B cell (primary cell): ENCODE measurements at regions not wholly inside any gene's neighbourhood (a gene's known extent, or its start where the extent isn't known, plus 50 kb on each side); places are given as distances from the start of the nearest gene placed in this dataset.

Source experiments
- ATAC-seq: fragments of 200-7000 bp; cut with Tn5 transposase; one replicate; pipeline ENCODE4 v1.10.0; 2021; ENCODE audit warnings: low read depth, mild to moderate bottlenecking, moderate number of reproducible peaks, moderate library complexity
- CTCF ChIA-PET: fragments of 350-600 bp; sonication (Branson Sonifier 250); formaldehyde crosslinking; loops from one replicate; lab custom pipeline; 2021; ENCODE audit warnings: antibody characterized with exemption, inconsistent platforms; lab: Charles Lee
- POLR2A ChIA-PET: fragments of 350-600 bp; sonication (Branson Sonifier 250); formaldehyde crosslinking; loops from one replicate; lab custom pipeline; 2021; ENCODE audit warnings: antibody characterized with exemption; lab: Charles Lee
- DNase-seq: peaks from one replicate; pipeline ENCODE4 v3.0.0; 2013
- H2AFZ ChIP-seq: 2 replicates; pipeline ENCODE4 v1.6.1; 2012; ENCODE audit warnings: mild to moderate bottlenecking, low read depth, low read length; ENCODE audit not compliant: insufficient read depth, poor library complexity, severe bottlenecking
- H3K27ac ChIP-seq, 2 donors: 1 replicate in 1 of 2; 2 replicates in 1 of 2; pipeline ENCODE4 v1.5.1; 2012 to 2013; ENCODE audit warnings: low read length in 2 of 2, mild to moderate bottlenecking in 2 of 2, moderate library complexity in 1 of 2
- H3K27me3 ChIP-seq, 4 experiments: fragments of 200-600 bp in 1 of 4; sonication (generic) in 1 of 4; replicated peaks in 1 of 4; 1 replicate in 2 of 4; 2 replicates in 2 of 4; pipeline versions ENCODE4 v1.6.1 to v1.7.0; 2013 to 2016; ENCODE audit warnings: low read length in 3 of 4, mild to moderate bottlenecking in 2 of 4, mixed read lengths in 1 of 4, moderate library complexity in 1 of 4; ENCODE audit not compliant: insufficient read depth in 4 of 4, control insufficient read depth in 3 of 4; ENCODE audit errors: control extremely low read depth in 1 of 4
- H3K36me3 ChIP-seq, 2 experiments: replicated peaks in 1 of 2; 1 replicate in 1 of 2; 2 replicates in 1 of 2; pipeline versions ENCODE4 v1.6.1 to v1.7.1; 2013; ENCODE audit warnings: low read length in 1 of 2; ENCODE audit not compliant: insufficient read depth in 2 of 2, control insufficient read depth in 1 of 2; ENCODE audit errors: control extremely low read depth in 1 of 2, extremely low read depth in 1 of 2
- H3K4me1 ChIP-seq, 2 donors: fragments of 200-600 bp in 1 of 2; sonication (generic) in 1 of 2; 1 replicate in 1 of 2; 2 replicates in 1 of 2; pipeline versions ENCODE4 v1.5.1 to v1.6.1; 2013 to 2017; ENCODE audit warnings: low read length in 2 of 2; ENCODE audit not compliant: control insufficient read depth in 2 of 2, insufficient read depth in 2 of 2
- H3K4me2 ChIP-seq: replicated peaks from 2 replicates; pipeline ENCODE3; 2012; ENCODE audit warnings: mild to moderate bottlenecking, low read depth, low read length; ENCODE audit not compliant: poor library complexity, severe bottlenecking
- H3K4me3 ChIP-seq, 5 experiments: fragments of 200-600 bp in 1 of 5; sonication (generic) in 1 of 5; 1 replicate in 3 of 5; 2 replicates in 2 of 5; pipeline versions ENCODE4 v1.5.1 to v1.7.0; 2011 to 2016; ENCODE audit warnings: low read length in 4 of 5, mild to moderate bottlenecking in 4 of 5, low read depth in 2 of 5, control low read depth in 1 of 5, moderate library complexity in 1 of 5; ENCODE audit not compliant: insufficient read depth in 1 of 5; ENCODE audit errors: control extremely low read depth in 1 of 5, extremely low read depth in 1 of 5
- H3K79me2 ChIP-seq: fragments of 200-600 bp; sonication (generic); one replicate; pipeline ENCODE4 v1.6.0; 2016; ENCODE audit warnings: low read length; ENCODE audit not compliant: control insufficient read depth, insufficient read depth
- H3K9ac ChIP-seq: fragments of 200-600 bp; sonication (generic); 2 replicates; pipeline ENCODE4 v1.6.1; 2017; ENCODE audit warnings: mild to moderate bottlenecking, low read length, moderate library complexity
- H3K9me3 ChIP-seq, 3 donors: one replicate each; pipeline versions ENCODE4 v1.6.1 to v1.7.1; 2013; ENCODE audit warnings: low read length in 2 of 3; ENCODE audit not compliant: control insufficient read depth in 2 of 3, insufficient read depth in 1 of 3; ENCODE audit errors: control extremely low read depth in 1 of 3
- H4K20me1 ChIP-seq: 2 replicates; pipeline ENCODE4 v1.6.0; 2012; ENCODE audit warnings: mild to moderate bottlenecking, low read length; ENCODE audit not compliant: insufficient read depth, control insufficient read depth, poor library complexity, severe bottlenecking
- H3K27ac Mint-ChIP-seq: one replicate; pipeline ENCODE4 v1.8.0; 2021; ENCODE audit warnings: mixed read lengths
- H3K27me3 Mint-ChIP-seq: one replicate; pipeline ENCODE4 v1.8.0; 2021; ENCODE audit warnings: mixed read lengths
- H3K4me1 Mint-ChIP-seq: one replicate; pipeline ENCODE4 v1.8.0; 2021; ENCODE audit warnings: mixed read lengths
- H3K4me3 Mint-ChIP-seq: one replicate; pipeline ENCODE4 v1.8.0; 2021; ENCODE audit warnings: mixed read lengths
- H3K9me3 Mint-ChIP-seq: one replicate; pipeline ENCODE4 v1.8.0; 2022; ENCODE audit warnings: mixed read lengths; ENCODE audit not compliant: insufficient read depth
- EZH2 ChIP-seq: IDR thresholded peaks from 2 replicates; pipeline ENCODE4 v1.6.1; 2012; ENCODE audit warnings: borderline replicate concordance, low read depth, mild to moderate bottlenecking, moderate library complexity, low read length; ENCODE audit not compliant: insufficient read depth, poor library complexity, severe bottlenecking
- WGBS: methylation state at CpG from one replicate; pipeline ENCODE4 v1.1.5; 2013; ENCODE audit warnings: missing lambda C conversion rate; ENCODE audit not compliant: insufficient coverage; 5-methylcytosine and 5-hydroxymethylcytosine counted together
- intact Hi-C: fragments of 100-400 bp; cut with micrococcal nuclease; formaldehyde crosslinking; loops from one replicate; pipeline ENCODE4 v1.10.0; 2022
- TF ChIP-seq, protein P1 (sequence below): fragments of 200-600 bp; IDR thresholded peaks from one replicate; pipeline ENCODE4 v1.8.0; 2022; ENCODE audit warnings: antibody characterized with exemption, mild to moderate bottlenecking

DNA sequence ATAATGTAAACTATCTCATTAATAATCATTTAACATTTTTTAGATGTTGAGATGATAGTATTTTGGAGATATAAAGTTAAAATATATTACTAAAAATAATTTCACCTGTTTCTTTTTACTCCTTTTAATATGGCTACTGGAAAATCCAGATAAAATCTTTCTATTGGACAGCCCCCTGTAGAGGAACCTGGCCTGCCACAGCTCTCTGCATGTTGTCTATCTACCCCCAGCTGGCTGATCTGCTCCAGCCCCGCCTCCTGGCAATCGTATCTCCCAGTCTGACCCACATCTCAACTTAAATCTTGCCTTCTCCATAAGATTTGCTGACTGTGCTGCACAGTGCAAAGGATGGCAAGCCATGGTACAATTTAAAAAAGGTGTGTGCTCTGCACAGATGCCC, 182.8 kb downstream of the SIPA1L2 start:
- 60% methylated on average over 1 of the region's 2 CpGs for WGBS
- Mint-ChIP-seq H3K9me3 (no peaks in the 10 kb centered on the region), H3K4me3 (no peak overlapping the region), H3K4me1 (no peaks in the 10 kb centered on the region), H3K27ac (no peak overlapping the region), H3K27me3 (no peaks in the 10 kb centered on the region)
- H3K9ac ChIP-seq, result no peak overlapping the region
- intact Hi-C loops, result no loop called here
- ATAC-seq, result no peak
- H3K4me3 ChIP-seq, result no peak overlapping the region
- no peak overlapping the region for H2AFZ ChIP-seq
- ChIA-PET CTCF (no interaction called here), POLR2A (no interaction called here)
- no peaks in the 10 kb centered on the region for H3K4me1 ChIP-seq
- H3K27ac ChIP-seq, result no peak overlapping the region
- no peaks in the 10 kb centered on the region for H3K9me3 ChIP-seq
- TF ChIP-seq EZH2, result no peak
- TF ChIP-seq, protein P1, sequence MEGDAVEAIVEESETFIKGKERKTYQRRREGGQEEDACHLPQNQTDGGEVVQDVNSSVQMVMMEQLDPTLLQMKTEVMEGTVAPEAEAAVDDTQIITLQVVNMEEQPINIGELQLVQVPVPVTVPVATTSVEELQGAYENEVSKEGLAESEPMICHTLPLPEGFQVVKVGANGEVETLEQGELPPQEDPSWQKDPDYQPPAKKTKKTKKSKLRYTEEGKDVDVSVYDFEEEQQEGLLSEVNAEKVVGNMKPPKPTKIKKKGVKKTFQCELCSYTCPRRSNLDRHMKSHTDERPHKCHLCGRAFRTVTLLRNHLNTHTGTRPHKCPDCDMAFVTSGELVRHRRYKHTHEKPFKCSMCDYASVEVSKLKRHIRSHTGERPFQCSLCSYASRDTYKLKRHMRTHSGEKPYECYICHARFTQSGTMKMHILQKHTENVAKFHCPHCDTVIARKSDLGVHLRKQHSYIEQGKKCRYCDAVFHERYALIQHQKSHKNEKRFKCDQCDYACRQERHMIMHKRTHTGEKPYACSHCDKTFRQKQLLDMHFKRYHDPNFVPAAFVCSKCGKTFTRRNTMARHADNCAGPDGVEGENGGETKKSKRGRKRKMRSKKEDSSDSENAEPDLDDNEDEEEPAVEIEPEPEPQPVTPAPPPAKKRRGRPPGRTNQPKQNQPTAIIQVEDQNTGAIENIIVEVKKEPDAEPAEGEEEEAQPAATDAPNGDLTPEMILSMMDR, result no peak
- H3K36me3 ChIP-seq, result no peaks in the 10 kb centered on the region
- no peak overlapping the region for H3K4me2 ChIP-seq
- no peaks in the 10 kb centered on the region for H4K20me1 ChIP-seq
- no peaks in the 10 kb centered on the region for H3K79me2 ChIP-seq
- no peak for DNase-seq
- H3K27me3 ChIP-seq, result no peaks in the 10 kb centered on the region

DNA sequence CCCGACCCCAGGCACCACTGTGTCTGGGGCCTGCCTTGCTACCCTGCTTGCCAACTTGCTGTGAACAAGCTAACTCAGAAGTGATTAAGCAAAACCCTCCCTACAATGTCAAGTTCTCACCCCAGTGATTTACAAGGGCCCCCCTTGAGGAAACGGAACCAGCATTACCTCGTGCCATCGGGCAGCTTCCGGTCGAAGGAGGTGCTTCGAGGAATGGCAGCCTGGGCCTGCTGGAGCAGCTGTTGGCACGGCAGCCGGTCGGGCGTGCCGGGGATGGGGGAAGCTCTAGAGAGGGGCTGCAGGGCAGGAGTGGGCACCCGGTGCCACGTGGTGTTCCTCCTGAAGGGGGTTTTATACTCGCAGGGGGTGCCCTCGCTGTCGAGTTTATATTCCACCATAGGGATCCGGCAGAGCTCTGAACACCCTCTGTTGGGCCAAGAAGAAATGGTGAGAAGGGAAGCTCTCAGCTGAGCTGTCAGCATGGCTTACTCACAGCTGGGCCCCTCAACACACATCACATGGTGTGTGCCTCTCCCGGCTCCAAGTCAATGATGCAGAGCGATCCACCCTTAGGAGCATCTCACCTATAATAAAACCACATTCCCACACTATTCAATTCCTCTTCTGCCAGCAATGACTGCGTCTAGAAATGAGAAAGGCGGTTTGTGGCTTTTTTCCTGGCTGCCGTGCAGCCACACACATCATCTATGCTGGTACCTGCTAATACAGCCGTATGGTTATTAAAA, 184.4 kb downstream of the SIPA1L2 start:
- Mint-ChIP-seq H3K4me1 (no peaks in the 10 kb centered on the region), H3K9me3 (no peaks in the 10 kb centered on the region), H3K27ac (no peak overlapping the region), H3K27me3 (no peaks in the 10 kb centered on the region), H3K4me3 (no peak overlapping the region)
- Histone ChIP-seq H3K79me2 (no peaks in the 10 kb centered on the region), H2AFZ (no peak overlapping the region), H3K9ac (no peak overlapping the region), H3K27me3 (no peaks in the 10 kb centered on the region), H3K4me1 (no peaks in the 10 kb centered on the region), H4K20me1 (no peaks in the 10 kb centered on the region), H3K36me3 (no peaks in the 10 kb centered on the region), H3K4me2 (no peak overlapping the region), H3K27ac (no peak overlapping the region), H3K9me3 (no peaks in the 10 kb centered on the region), H3K4me3 (no peak overlapping the region)
- no peak for ATAC-seq
- no peak for DNase-seq
- WGBS, result 96% methylated on average over 19 of the region's 24 CpGs
- intact Hi-C loops, result no loop called here
- CTCF ChIA-PET, result no interaction called here
- POLR2A ChIA-PET, result no interaction called here
- TF ChIP-seq EZH2, result no peak
- TF ChIP-seq, protein P1, result no peak
